IPS-NIHi7 (cell line): ENCODE measurements at regions not wholly inside any gene's neighbourhood (a gene's known extent, or its start where the extent isn't known, plus 50 kb on each side); places are given as distances from the start of the nearest gene placed in this dataset.
"Not testable (repeated sequence)": the region's sequence is repeated elsewhere in the genome, so short reads cannot be mapped to it uniquely, and the experiment has no call there.

Experiments
- DNase-seq: peaks from one replicate; pipeline ENCODE4 v3.0.0; 2012; ENCODE audit warnings: mixed read lengths; ENCODE audit errors: extremely low spot score

- DNase-seq: no peak
Measured at GRCh38 chr10:62588116-62588515, 213.9 kb downstream of the ZNF365 start.

- no peak for DNase-seq
Measured at GRCh38 chr10:62589689-62590088, 214.8 kb upstream of the ADO start.

GRCh38 chr10:62590306-62590705 lies 214.2 kb upstream of the ADO start:
- DNase-seq: no peak

- peak; percentile 73 for DNase-seq
Measured at GRCh38 chr10:62594093-62594520, 210.4 kb upstream of the ADO start.

- no peak for DNase-seq
Measured at GRCh38 chr10:62597226-62597625, 207.3 kb upstream of the ADO start.

- DNase-seq: no peak
Measured at GRCh38 chr10:62599161-62599560, 205.4 kb upstream of the ADO start.

- not testable (repeated sequence) for DNase-seq
Measured at GRCh38 chr10:62606551-62606950, 198.0 kb upstream of the ADO start.

- DNase-seq: not testable (repeated sequence)
Measured at GRCh38 chr10:62608189-62608875, 196.2 kb upstream of the ADO start.

- DNase-seq: peak; percentile 90
Measured at GRCh38 chr10:62610649-62611229, 193.8 kb upstream of the ADO start.

- no peak for DNase-seq
Measured at GRCh38 chr10:62613424-62613823, 191.1 kb upstream of the ADO start.

- DNase-seq: no peak
Measured at GRCh38 chr10:62613859-62614258, 190.7 kb upstream of the ADO start.

GRCh38 chr10:62614389-62615157 lies 189.9 kb upstream of the ADO start:
- DNase-seq: no peak

- no peak for DNase-seq
Measured at GRCh38 chr10:62616885-62617590, 187.5 kb upstream of the ADO start.

GRCh38 chr10:62617652-62618051 lies 186.9 kb upstream of the ADO start:
- no peak for DNase-seq

GRCh38 chr10:62618054-62618453 lies 186.5 kb upstream of the ADO start:
- no peak for DNase-seq

GRCh38 chr10:62618576-62619412 lies 185.7 kb upstream of the ADO start:
- DNase-seq: no peak

- DNase-seq: no peak
Measured at GRCh38 chr10:62619413-62619738, 185.1 kb upstream of the ADO start.

- DNase-seq: no peak
Measured at GRCh38 chr10:62620491-62620890, 184.0 kb upstream of the ADO start.

GRCh38 chr10:62623223-62623622 lies 181.3 kb upstream of the ADO start:
- DNase-seq: no peak

GRCh38 chr10:62625484-62625883 lies 179.0 kb upstream of the ADO start:
- no peak for DNase-seq

GRCh38 chr10:62626079-62626478 lies 178.4 kb upstream of the ADO start:
- DNase-seq: no peak

GRCh38 chr10:62626817-62627216 lies 177.7 kb upstream of the ADO start:
- DNase-seq: no peak
